ENCODE measurements at regions not wholly inside any gene's neighbourhood (a gene's known extent, or its start where the extent isn't known, plus 50 kb on each side); places are given as distances from the start of the nearest gene placed in this dataset.

- Histone ChIP-seq H3K23ac (ENCODE audit: low read depth, low read length) (no peak overlapping the region), H3K79me1 (ENCODE audit: low read depth in 1 of 2, low read length in 2 of 2) (no peaks in the 10 kb centered on the region), H2BK5ac (ENCODE audit: low read depth, low read length, poor library complexity, severe bottlenecking) (no peak overlapping the region), H4K8ac (ENCODE audit: low read depth in 2 of 2, low read length in 2 of 2) (no peak overlapping the region), H4K5ac (ENCODE audit: low read depth, low read length) (no peak overlapping the region), H3K18ac (ENCODE audit: low read depth, low read length) (no peak overlapping the region), H2BK120ac (ENCODE audit: low read depth, low read length) (no peak overlapping the region), H3K4me2 (ENCODE audit: low read depth, low read length) (no peak overlapping the region), H3K9me1 (ENCODE audit: insufficient read depth, low read length) (no peaks in the 10 kb centered on the region), H3K9me3 (ENCODE audit: control insufficient read depth, insufficient read depth, low read length) (no peaks in the 10 kb centered on the region), H3K27me3 (ENCODE audit: control insufficient read depth, insufficient read depth, low read length) (peaks cover 7% of the 10 kb centered on the region), H3K4me1 (ENCODE audit: control insufficient read depth, insufficient read depth, low read length) (no peaks in the 10 kb centered on the region; the same call in 1 of the 2 replicates), H2BK15ac (ENCODE audit: low read depth, low read length) (no peak overlapping the region), H3K4me3 (ENCODE audit: insufficient read depth, low read depth, low read length) (no peak overlapping the region), H3K9ac (ENCODE audit: low read depth, low read length) (no peak overlapping the region), H3K4ac (ENCODE audit: low read depth, low read length) (no peak overlapping the region), H3K27ac (ENCODE audit: insufficient read depth, low read length) (no peak overlapping the region), H2BK20ac (ENCODE audit: low read depth, low read length) (no peak overlapping the region), H2AFZ (replicated peaks; ENCODE audit: low read length, poor library complexity) (no peak overlapping the region), H2AK9ac (replicated peaks; ENCODE audit: low read depth, low read length, poor library complexity) (no peak overlapping the region), H3K36me3 (ENCODE audit: control insufficient read depth, insufficient read depth, low read length) (no peaks in the 10 kb centered on the region), H3K56ac (ENCODE audit: extremely low read depth, insufficient read depth, low read length) (no peak overlapping the region), H3K14ac (replicated peaks; ENCODE audit: low read depth, low read length) (no peak overlapping the region), H2AK5ac (ENCODE audit: low read depth, low read length) (no peak overlapping the region), H4K91ac (ENCODE audit: insufficient read depth, low read depth, low read length) (no peak overlapping the region), H4K20me1 (ENCODE audit: insufficient read depth, low read length) (no peaks in the 10 kb centered on the region)
- BruUV-seq (replicated peaks), result no TSS peak
- DNase-seq, result no peak
- intact Hi-C loops (cut with micrococcal nuclease), result no loop called here
- no peak for ATAC-seq (ENCODE audit: low read depth)
- 20% methylated on average over 2 of the region's 4 CpGs; no CpG with 5 or more reads in 1 of the 2 experiments for WGBS, 2 experiments (ENCODE audit: extremely low coverage in 2 of 2, insufficient read length in 1 of 2)
- TF ChIP-seq CEBPB (IDR thresholded peaks at IDR 0.05; ENCODE audit: low read depth, low read length) (no peak), MAZ (IDR thresholded peaks at IDR 0.05; ENCODE audit: borderline replicate concordance, low read depth, low read length) (no peak), USF2 (IDR thresholded peaks at IDR 0.05; ENCODE audit: low read depth, low read length) (no peak), CHD1 (IDR thresholded peaks at IDR 0.05; ENCODE audit: low read depth, low read length) (no peak), RAD21 (IDR thresholded peaks at IDR 0.05; ENCODE audit: low read length) (no peak), MXI1 (IDR thresholded peaks at IDR 0.05; ENCODE audit: borderline replicate concordance, low read depth, low read length) (no peak), RFX5 (IDR thresholded peaks at IDR 0.05; ENCODE audit: low read depth, low read length) (no peak)
- in situ Hi-C loops (cut with MboI; ENCODE audit: low sequenced_read_pairs), result no loop called here
- POLR2A ChIA-PET (ENCODE audit: unreplicated experiment), result no interaction called here
- dilution Hi-C loops (cut with HindIII; ENCODE audit: low sequenced_read_pairs, unreplicated experiment), result no loop called here
- CTCF ChIA-PET, result no interaction called here
Measured at GRCh38 chr6:45818655-45819054, 197.0 kb downstream of the CLIC5 start.
